ENCODE measurements at regions not wholly inside any gene's neighbourhood (a gene's known extent, or its start where the extent isn't known, plus 50 kb on each side); places are given as distances from the start of the nearest gene placed in this dataset.

GRCh38 chr2:12612168-12612567 lies 104.6 kb upstream of the TRIB2 start:
- no peaks in the 10 kb centered on the region for H3K27me3 Mint-ChIP-seq
- H3K4me3 Mint-ChIP-seq (ENCODE audit: low read depth): no peak overlapping the region
- DNase-seq (ENCODE audit: low spot score, unreplicated experiment): no peak
- H3K9me3 Mint-ChIP-seq (ENCODE audit: low read depth): no peaks in the 10 kb centered on the region
- no peaks in the 10 kb centered on the region for H3K36me3 Mint-ChIP-seq (ENCODE audit: insufficient read depth)
- TF ChIP-seq CTCF (IDR thresholded peaks at IDR 0.05; ENCODE audit: unreplicated experiment): no peak
- H3K4me1 Mint-ChIP-seq (ENCODE audit: low read depth): no peaks in the 10 kb centered on the region
- no peak overlapping the region for H3K27ac Mint-ChIP-seq

- Mint-ChIP-seq H3K27ac (no peak overlapping the region), H3K36me3 (ENCODE audit: insufficient read depth) (no peaks in the 10 kb centered on the region), H3K9me3 (ENCODE audit: low read depth) (no peaks in the 10 kb centered on the region), H3K4me1 (ENCODE audit: low read depth) (no peaks in the 10 kb centered on the region), H3K4me3 (ENCODE audit: low read depth) (no peak overlapping the region), H3K27me3 (no peaks in the 10 kb centered on the region)
- no peak for DNase-seq (ENCODE audit: low spot score, unreplicated experiment)
- TF ChIP-seq CTCF (IDR thresholded peaks at IDR 0.05; ENCODE audit: unreplicated experiment): no peak
Observed at GRCh38 chr2:12612671-12613070, 104.1 kb upstream of the TRIB2 start.

GRCh38 chr2:12613137-12613835 lies 103.5 kb upstream of the TRIB2 start:
- Mint-ChIP-seq H3K27me3 (no peaks in the 10 kb centered on the region), H3K4me3 (ENCODE audit: low read depth) (no peak overlapping the region), H3K27ac (no peak overlapping the region), H3K36me3 (ENCODE audit: insufficient read depth) (no peaks in the 10 kb centered on the region), H3K4me1 (ENCODE audit: low read depth) (no peaks in the 10 kb centered on the region), H3K9me3 (ENCODE audit: low read depth) (no peaks in the 10 kb centered on the region)
- no peak for TF ChIP-seq CTCF (IDR thresholded peaks at IDR 0.05; ENCODE audit: unreplicated experiment)
- no peak for DNase-seq (ENCODE audit: low spot score, unreplicated experiment)

- Mint-ChIP-seq H3K27ac (no peak overlapping the region), H3K4me3 (ENCODE audit: low read depth) (no peak overlapping the region), H3K9me3 (ENCODE audit: low read depth) (no peaks in the 10 kb centered on the region), H3K36me3 (ENCODE audit: insufficient read depth) (no peaks in the 10 kb centered on the region), H3K4me1 (ENCODE audit: low read depth) (no peaks in the 10 kb centered on the region), H3K27me3 (peaks cover 6% of the 10 kb centered on the region)
- TF ChIP-seq CTCF (IDR thresholded peaks at IDR 0.05; ENCODE audit: unreplicated experiment): no peak
- DNase-seq (ENCODE audit: low spot score, unreplicated experiment): no peak
Observed at GRCh38 chr2:12615509-12615908, 101.2 kb upstream of the TRIB2 start.

GRCh38 chr2:12616456-12617156 lies 100.1 kb upstream of the TRIB2 start:
- Mint-ChIP-seq H3K27ac (no peak overlapping the region), H3K27me3 (peaks cover 6% of the 10 kb centered on the region), H3K4me3 (ENCODE audit: low read depth) (no peak overlapping the region), H3K9me3 (ENCODE audit: low read depth) (no peaks in the 10 kb centered on the region), H3K4me1 (ENCODE audit: low read depth) (no peaks in the 10 kb centered on the region), H3K36me3 (ENCODE audit: insufficient read depth) (no peaks in the 10 kb centered on the region)
- DNase-seq (ENCODE audit: low spot score, unreplicated experiment): no peak
- TF ChIP-seq CTCF (IDR thresholded peaks at IDR 0.05; ENCODE audit: unreplicated experiment): no peak

Measured in progenitor cell of endocrine pancreas (in vitro differentiated cells).